Trophoblast cell (in vitro differentiated cells and primary cell): ENCODE measurements at regions not wholly inside any gene's neighbourhood (a gene's known extent, or its start where the extent isn't known, plus 50 kb on each side); places are given as distances from the start of the nearest gene placed in this dataset.

ENCODE experiments used
- DNase-seq, 2 donors: peaks; one replicate each; pipeline ENCODE4 v3.0.0-alpha.2; 2016
- H2AFZ ChIP-seq: 2 replicates; pipeline ENCODE4 v1.6.1; 2013; ENCODE audit warnings: low read length, moderate library complexity, mild to moderate bottlenecking; ENCODE audit not compliant: insufficient read depth, poor library complexity
- H2AK5ac ChIP-seq: 2 replicates; pipeline ENCODE4 v1.6.1; 2013; ENCODE audit warnings: mild to moderate bottlenecking, low read length
- H2BK120ac ChIP-seq: 2 replicates; pipeline ENCODE4 v1.6.1; 2013; ENCODE audit warnings: low read length, mild to moderate bottlenecking, moderate library complexity; ENCODE audit not compliant: insufficient read depth, poor library complexity
- H2BK12ac ChIP-seq: 2 replicates; pipeline ENCODE4 v1.6.1; 2013; ENCODE audit warnings: mild to moderate bottlenecking, low read length, moderate library complexity
- H2BK5ac ChIP-seq: 2 replicates; pipeline ENCODE4 v1.6.1; 2013; ENCODE audit warnings: low read length, low read depth, moderate library complexity, mild to moderate bottlenecking; ENCODE audit not compliant: poor library complexity
- H3K14ac ChIP-seq: 2 replicates; pipeline ENCODE4 v1.6.1; 2013; ENCODE audit warnings: mild to moderate bottlenecking, low read length
- H3K18ac ChIP-seq: 2 replicates; pipeline ENCODE4 v1.6.1; 2013; ENCODE audit warnings: mild to moderate bottlenecking, low read length
- H3K23ac ChIP-seq: 2 replicates; pipeline ENCODE4 v1.6.1; 2013; ENCODE audit warnings: low read length
- H3K27ac ChIP-seq: 2 replicates; pipeline ENCODE4 v1.5.1; 2013; ENCODE audit warnings: low read depth, mild to moderate bottlenecking, inconsistent platforms, low read length, moderate library complexity
- H3K27me3 ChIP-seq: 2 replicates; pipeline ENCODE4 v1.6.1; 2013; ENCODE audit warnings: inconsistent platforms, mild to moderate bottlenecking, low read length, moderate library complexity; ENCODE audit not compliant: insufficient read depth
- H3K36me3 ChIP-seq, 2 experiments: 1 replicate in 1 of 2; 2 replicates in 1 of 2; pipeline ENCODE4 v1.6.1; 2013; ENCODE audit warnings: low read length in 2 of 2, mild to moderate bottlenecking in 2 of 2, moderate library complexity in 1 of 2; ENCODE audit not compliant: insufficient read depth in 2 of 2, control insufficient read depth in 1 of 2
- H3K4ac ChIP-seq: 2 replicates; pipeline ENCODE4 v1.6.1; 2013; ENCODE audit warnings: low read depth, mild to moderate bottlenecking, low read length, moderate library complexity
- H3K4me1 ChIP-seq, 2 experiments: 1 replicate in 1 of 2; 2 replicates in 1 of 2; pipeline ENCODE4 v1.6.1; 2013; ENCODE audit warnings: low read length in 2 of 2, mild to moderate bottlenecking in 2 of 2, moderate library complexity in 1 of 2; ENCODE audit not compliant: insufficient read depth in 2 of 2, control insufficient read depth in 1 of 2
- H3K4me2 ChIP-seq: 2 replicates; pipeline ENCODE4 v1.6.1; 2013; ENCODE audit warnings: inconsistent platforms, mild to moderate bottlenecking, low read length, moderate library complexity
- H3K4me3 ChIP-seq: 2 replicates; pipeline ENCODE4 v1.5.1; 2013; ENCODE audit warnings: mild to moderate bottlenecking, low read depth, low read length, inconsistent platforms
- H3K79me1 ChIP-seq: one replicate; pipeline ENCODE4 v1.6.1; 2013; ENCODE audit warnings: low read length
- H3K79me2 ChIP-seq: 2 replicates; pipeline ENCODE4 v1.6.1; 2013; ENCODE audit warnings: low read length, mild to moderate bottlenecking; ENCODE audit not compliant: control insufficient read depth, insufficient read depth, poor library complexity
- H3K9ac ChIP-seq: 2 replicates; pipeline ENCODE4 v1.6.1; 2013; ENCODE audit warnings: mild to moderate bottlenecking, low read length
- H3K9me3 ChIP-seq: 2 replicates; pipeline ENCODE4 v1.6.1; 2013; ENCODE audit warnings: low read depth, mild to moderate bottlenecking, control low read depth, inconsistent platforms, low read length; ENCODE audit not compliant: insufficient read depth
- H4K12ac ChIP-seq: 2 replicates; pipeline ENCODE4 v1.6.1; 2013; ENCODE audit warnings: low read depth, mild to moderate bottlenecking, low read length, moderate library complexity
- H4K8ac ChIP-seq: 2 replicates; pipeline ENCODE4 v1.6.1; 2013; ENCODE audit warnings: low read depth, mild to moderate bottlenecking, low read length, moderate library complexity
- H4K91ac ChIP-seq: one replicate; pipeline ENCODE4 v1.6.1; 2013; ENCODE audit warnings: low read depth, mild to moderate bottlenecking, low read length, moderate library complexity
- WGBS: extraction: QIAGEN DNeasy Blood & Tissue Kit; methylation state at CpG from one replicate; pipeline ENCODE4 v1.1.7; 2013; ENCODE audit warnings: missing lambda C conversion rate; ENCODE audit not compliant: insufficient read length, insufficient coverage; ENCODE audit errors: extremely low coverage; 5-methylcytosine and 5-hydroxymethylcytosine counted together

DNA sequence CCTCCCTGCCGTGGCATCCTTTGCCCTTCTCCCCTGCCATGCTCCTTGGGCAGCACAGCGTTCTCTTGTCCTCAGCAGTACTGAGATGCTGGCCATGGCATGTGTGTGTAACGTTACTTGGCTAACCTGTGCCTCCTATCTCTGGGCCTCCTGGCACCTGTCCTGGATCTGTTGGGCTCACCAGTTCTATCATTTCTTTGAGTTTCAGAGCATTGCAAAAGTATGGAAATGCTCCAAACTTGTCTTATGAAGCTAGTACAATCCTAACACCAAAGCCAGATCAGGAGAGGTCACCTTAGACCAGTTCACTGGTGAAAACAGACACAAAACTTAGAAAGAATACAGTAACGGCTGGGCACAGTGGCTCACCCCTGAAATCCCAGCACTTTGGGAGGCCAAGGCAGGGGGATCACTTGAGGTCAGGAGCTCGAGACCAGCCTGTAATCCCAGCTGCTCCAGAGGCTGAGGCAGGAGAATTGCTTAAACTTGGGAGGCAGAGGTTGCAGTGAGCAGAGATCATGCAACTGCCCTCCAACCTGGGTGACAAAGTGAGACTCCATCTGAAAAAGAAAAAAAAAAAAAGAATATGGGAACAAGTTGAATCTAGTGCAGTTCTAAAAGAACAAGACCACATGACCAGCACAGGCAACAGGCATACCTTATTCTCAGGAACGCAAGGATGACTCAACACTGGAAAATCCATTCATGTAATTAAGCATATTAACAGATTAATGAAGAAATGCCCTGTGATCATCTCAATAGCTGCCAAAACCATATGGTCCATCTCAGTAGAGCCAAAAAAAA is 62.4 kb upstream of the TRPM1 start:
- Histone ChIP-seq H3K27ac (no peak overlapping the region), H3K14ac (peak overlapping the region; percentile 82), H3K9me3 (peaks cover 2% of the 10 kb centered on the region), H4K91ac (peak overlapping the region; percentile 91), H3K4me3 (no peak overlapping the region), H3K4me2 (no peak overlapping the region), H4K8ac (peak overlapping the region; percentile 68), H3K79me2 (peaks cover 4% of the 10 kb centered on the region), H3K9ac (no peak overlapping the region), H3K4ac (peak overlapping the region; percentile 30), H3K23ac (no peak overlapping the region), H2BK5ac (peak overlapping the region; percentile 5), H2AK5ac (peak overlapping the region; percentile 80), H2BK12ac (peak overlapping the region; percentile 90), H3K79me1 (peaks cover 28% of the 10 kb centered on the region), H3K4me1 (peaks cover 35 to 36% of the 10 kb centered on the region in 2 experiments), H3K27me3 (no peaks in the 10 kb centered on the region), H4K12ac (no peak overlapping the region), H2AFZ (no peak overlapping the region), H3K18ac (peak overlapping the region; percentile 43), H3K36me3 (no peaks in the 10 kb centered on the region), H2BK120ac (peak overlapping the region; percentile 85)
- WGBS: no CpG with 5 or more reads among the region's 6 CpGs
- peak in 1 of 2 donors; percentile 63 for DNase-seq

DNA sequence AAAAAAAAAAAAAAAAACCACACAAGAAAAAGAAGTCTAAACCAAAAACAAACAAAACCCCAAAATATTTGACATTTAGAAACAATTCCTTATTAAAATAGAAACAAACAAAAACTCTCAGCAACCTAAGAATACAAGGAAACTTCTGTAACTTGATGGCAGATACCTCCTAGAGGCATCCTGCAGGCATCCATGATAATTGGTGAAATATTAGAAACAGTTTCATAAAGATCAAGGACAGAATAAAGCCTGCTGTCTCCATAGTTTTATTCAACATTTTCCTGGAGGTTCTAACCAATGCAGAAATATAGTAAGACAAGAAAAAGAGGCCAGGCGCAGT is 63.0 kb upstream of the TRPM1 start:
- Histone ChIP-seq H4K8ac (no peak overlapping the region), H3K36me3 (no peaks in the 10 kb centered on the region), H3K79me2 (peaks cover 4% of the 10 kb centered on the region), H3K23ac (no peak overlapping the region), H2BK12ac (no peak overlapping the region), H3K18ac (no peak overlapping the region), H3K4me3 (no peak overlapping the region), H3K4me2 (no peak overlapping the region), H3K79me1 (peaks cover 25% of the 10 kb centered on the region), H3K4me1 (peaks cover 30 to 31% of the 10 kb centered on the region in 2 experiments), H3K27ac (no peak overlapping the region), H2AK5ac (no peak overlapping the region), H3K4ac (no peak overlapping the region), H2BK120ac (no peak overlapping the region), H2BK5ac (no peak overlapping the region), H4K91ac (no peak overlapping the region), H3K9ac (no peak overlapping the region), H3K27me3 (no peaks in the 10 kb centered on the region), H4K12ac (no peak overlapping the region), H3K9me3 (peaks cover 2% of the 10 kb centered on the region), H2AFZ (no peak overlapping the region), H3K14ac (no peak overlapping the region)
- no CpG with 5 or more reads among the region's 1 CpG for WGBS
- DNase-seq: peak in 1 of 2 donors; percentile 6

GRCh38 chr15:31169558-31169957 is 68.0 kb upstream of the TRPM1 start:
- Histone ChIP-seq H3K79me1 (no peaks in the 10 kb centered on the region), H3K27ac (no peak overlapping the region), H3K9ac (no peak overlapping the region), H3K18ac (no peak overlapping the region), H3K4ac (no peak overlapping the region), H2BK5ac (no peak overlapping the region), H4K12ac (no peak overlapping the region), H3K79me2 (no peaks in the 10 kb centered on the region), H3K4me3 (no peak overlapping the region), H3K23ac (no peak overlapping the region), H2BK120ac (no peak overlapping the region), H3K4me2 (no peak overlapping the region), H2BK12ac (no peak overlapping the region), H3K9me3 (no peaks in the 10 kb centered on the region), H4K91ac (no peak overlapping the region), H2AK5ac (no peak overlapping the region), H4K8ac (no peak overlapping the region), H3K14ac (no peak overlapping the region), H3K4me1 (no peaks in the 10 kb centered on the region), H2AFZ (no peak overlapping the region), H3K27me3 (no peaks in the 10 kb centered on the region), H3K36me3 (no peaks in the 10 kb centered on the region)
- no peak for DNase-seq
- WGBS: no CpG with 5 or more reads among the region's 7 CpGs

DNA sequence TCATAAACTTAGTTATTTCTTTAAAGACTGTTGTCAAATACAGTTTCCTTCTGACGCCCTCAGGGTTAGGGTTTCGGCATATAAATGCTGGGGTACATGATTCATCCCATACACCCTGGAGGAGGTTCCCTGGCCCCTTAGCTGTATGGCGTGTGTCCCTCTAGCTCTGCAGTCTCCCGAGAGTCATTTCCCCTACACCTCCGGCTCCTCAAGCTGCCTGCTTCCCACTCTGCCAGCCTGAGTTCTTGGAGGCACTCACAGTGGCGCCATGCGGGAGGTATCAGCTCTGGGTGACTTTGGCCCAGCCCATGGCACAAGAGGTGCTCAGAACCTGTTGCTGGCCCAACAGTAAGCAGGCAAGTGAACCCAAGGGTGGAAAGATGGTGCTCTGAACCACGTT is 70.2 kb upstream of the TRPM1 start:
- Histone ChIP-seq H2BK5ac (no peak overlapping the region), H3K4ac (no peak overlapping the region), H2AFZ (no peak overlapping the region), H3K9ac (no peak overlapping the region), H3K27me3 (no peaks in the 10 kb centered on the region), H2BK120ac (no peak overlapping the region), H2AK5ac (no peak overlapping the region), H3K9me3 (no peaks in the 10 kb centered on the region), H3K4me1 (no peaks in the 10 kb centered on the region), H4K91ac (no peak overlapping the region), H3K27ac (no peak overlapping the region), H4K12ac (no peak overlapping the region), H2BK12ac (no peak overlapping the region), H4K8ac (no peak overlapping the region), H3K18ac (no peak overlapping the region), H3K4me2 (no peak overlapping the region), H3K4me3 (no peak overlapping the region), H3K36me3 (no peaks in the 10 kb centered on the region), H3K79me2 (no peaks in the 10 kb centered on the region), H3K23ac (no peak overlapping the region), H3K14ac (no peak overlapping the region), H3K79me1 (no peaks in the 10 kb centered on the region)
- WGBS: no CpG with 5 or more reads among the region's 8 CpGs
- DNase-seq: no peak
